Stimulated activated CD8-positive, alpha-beta memory T cell treated with anti-CD3 and anti-CD28 coated beads, Interleukin-4, amount 100 ng/mL, for 4 hours (primary cell): ENCODE measurements at regions not wholly inside any gene's neighbourhood (a gene's known extent, or its start where the extent isn't known, plus 50 kb on each side); places are given as distances from the start of the nearest gene placed in this dataset.
"Not testable (repeated sequence)": the region's sequence is repeated elsewhere in the genome, so short reads cannot be mapped to it uniquely, and the experiment has no call there.

Experiments used
- DNase-seq, 2 donors: peaks; one replicate each; pipeline ENCODE4 v3.0.0-alpha.2; 2020; ENCODE audit warnings: low read depth in 2 of 2, low spot score in 1 of 2

- no peak for DNase-seq
Measured at GRCh38 chr11:37264783-37265182, 666.7 kb upstream of the RAG2 start.

- DNase-seq = no peak
Measured at GRCh38 chr11:37264060-37264459, 666.0 kb upstream of the RAG2 start.

GRCh38 chr11:37263467-37263866 is 665.4 kb upstream of the RAG2 start:
- DNase-seq = not testable (repeated sequence)

GRCh38 chr11:37259734-37260133 is 661.7 kb upstream of the RAG2 start:
- DNase-seq = no peak

GRCh38 chr11:37248145-37248544 is 650.1 kb upstream of the RAG2 start:
- DNase-seq = no peak

- DNase-seq = not testable (repeated sequence)
Measured at GRCh38 chr11:37246092-37246491, 648.1 kb upstream of the RAG2 start.

- DNase-seq = no peak
Measured at GRCh38 chr11:37230865-37231264, 632.8 kb upstream of the RAG2 start.

GRCh38 chr11:37223962-37224361 is 625.9 kb upstream of the RAG2 start:
- DNase-seq = no peak

- DNase-seq = no peak
Measured at GRCh38 chr11:37203006-37203405, 605.0 kb upstream of the RAG2 start.

- DNase-seq = no peak
Measured at GRCh38 chr11:37199082-37199481, 601.0 kb upstream of the RAG2 start.

GRCh38 chr11:37184326-37184725 is 586.3 kb upstream of the RAG2 start:
- DNase-seq = no peak

GRCh38 chr11:37182031-37182430 is 584.0 kb upstream of the RAG2 start:
- no peak for DNase-seq

- no peak for DNase-seq
Measured at GRCh38 chr11:37177721-37178120, 579.7 kb upstream of the RAG2 start.

- DNase-seq = no peak
Measured at GRCh38 chr11:37171451-37171850, 573.4 kb upstream of the RAG2 start.

GRCh38 chr11:37170311-37170710 is 572.3 kb upstream of the RAG2 start:
- DNase-seq = no peak

- DNase-seq = not testable (repeated sequence)
Measured at GRCh38 chr11:37145434-37145833, 547.4 kb upstream of the RAG2 start.

- no peak for DNase-seq
Measured at GRCh38 chr11:37142591-37142990, 544.6 kb upstream of the RAG2 start.

GRCh38 chr11:37141707-37142106 is 543.7 kb upstream of the RAG2 start:
- no peak for DNase-seq

GRCh38 chr11:37135606-37136005 is 537.6 kb upstream of the RAG2 start:
- DNase-seq = not testable (repeated sequence)

- DNase-seq = no peak
Measured at GRCh38 chr11:37134637-37135036, 536.6 kb upstream of the RAG2 start.

GRCh38 chr11:37124384-37124783 is 526.3 kb upstream of the RAG2 start:
- DNase-seq = no peak

- DNase-seq = no peak
Measured at GRCh38 chr11:37115963-37116362, 517.9 kb upstream of the RAG2 start.

- no peak for DNase-seq
Measured at GRCh38 chr11:37110385-37110784, 512.3 kb upstream of the RAG2 start.

- DNase-seq = no peak
Measured at GRCh38 chr11:37109286-37109585, 511.2 kb upstream of the RAG2 start.
